Mesenchymal stem cell (in vitro differentiated cells and primary cell): ENCODE measurements at regions not wholly inside any gene's neighbourhood (a gene's known extent, or its start where the extent isn't known, plus 50 kb on each side); places are given as distances from the start of the nearest gene placed in this dataset.

ENCODE experiments used
- DNase-seq: peaks from one replicate; pipeline ENCODE4 v3.0.0-alpha.2; 2013
- H2AFZ ChIP-seq: one replicate; pipeline ENCODE4 v1.6.1; 2013; ENCODE audit warnings: low read depth, mild to moderate bottlenecking, control low read depth, inconsistent platforms, low read length, moderate library complexity
- H2AK5ac ChIP-seq: 2 replicates; pipeline ENCODE4 v1.6.1; 2013; ENCODE audit warnings: low read length, moderate library complexity, mild to moderate bottlenecking, inconsistent platforms; ENCODE audit not compliant: severe bottlenecking
- H2BK120ac ChIP-seq: one replicate; pipeline ENCODE4 v1.6.1; 2013; ENCODE audit warnings: low read depth, mild to moderate bottlenecking, inconsistent platforms, low read length, moderate library complexity
- H2BK12ac ChIP-seq, 2 experiments: one replicate each; pipeline ENCODE4 v1.6.1; 2013; ENCODE audit warnings: inconsistent platforms in 2 of 2, low read length in 2 of 2, mild to moderate bottlenecking in 2 of 2, moderate library complexity in 2 of 2, control low read depth in 1 of 2
- H2BK15ac ChIP-seq: one replicate; pipeline ENCODE4 v1.6.1; 2013; ENCODE audit warnings: mild to moderate bottlenecking, low read depth, inconsistent platforms; ENCODE audit not compliant: poor library complexity, severe bottlenecking
- H2BK5ac ChIP-seq: 2 replicates; pipeline ENCODE4 v1.6.1; 2013; ENCODE audit warnings: low read depth, mild to moderate bottlenecking, low read length, control low read depth, inconsistent platforms; ENCODE audit not compliant: poor library complexity, severe bottlenecking
- H3K14ac ChIP-seq, 2 experiments: one replicate each; pipeline ENCODE4 v1.6.1; 2013; ENCODE audit warnings: inconsistent platforms in 2 of 2, low read length in 2 of 2, control low read depth in 1 of 2, mild to moderate bottlenecking in 1 of 2, moderate library complexity in 1 of 2
- H3K18ac ChIP-seq, 2 experiments: one replicate each; pipeline ENCODE4 v1.6.1; 2013; ENCODE audit warnings: inconsistent platforms in 2 of 2, low read length in 2 of 2, control low read depth in 1 of 2, low read depth in 1 of 2, mild to moderate bottlenecking in 1 of 2
- H3K23ac ChIP-seq, 2 experiments: one replicate each; pipeline ENCODE4 v1.6.1; 2013; ENCODE audit warnings: inconsistent platforms in 2 of 2, low read length in 2 of 2, mild to moderate bottlenecking in 2 of 2, moderate library complexity in 2 of 2, control low read depth in 1 of 2
- H3K27ac ChIP-seq: 2 replicates; pipeline ENCODE4 v1.5.1; 2013; ENCODE audit warnings: mild to moderate bottlenecking, moderate library complexity, low read length, control low read depth, inconsistent platforms; ENCODE audit not compliant: poor library complexity, severe bottlenecking
- H3K27me3 ChIP-seq, 2 experiments: 2 replicates each; pipeline versions ENCODE4 v1.6.1 to v1.7.0; 2013; ENCODE audit warnings: low read length in 2 of 2, mild to moderate bottlenecking in 2 of 2, moderate library complexity in 2 of 2, control low read depth in 1 of 2, inconsistent platforms in 1 of 2; ENCODE audit not compliant: control insufficient read depth in 1 of 2, insufficient read depth in 1 of 2
- H3K36me3 ChIP-seq, 2 experiments: 2 replicates each; pipeline versions ENCODE4 v1.6.1 to v1.7.0; 2013; ENCODE audit warnings: low read length in 2 of 2, control low read depth in 1 of 2, inconsistent platforms in 1 of 2, low read depth in 1 of 2, mild to moderate bottlenecking in 1 of 2; ENCODE audit not compliant: insufficient read depth in 2 of 2, control insufficient read depth in 1 of 2
- H3K4ac ChIP-seq, 2 experiments: one replicate each; pipeline ENCODE4 v1.6.1; 2013; ENCODE audit warnings: inconsistent platforms in 2 of 2, low read length in 2 of 2, mild to moderate bottlenecking in 2 of 2, moderate library complexity in 2 of 2, control low read depth in 1 of 2, low read depth in 1 of 2
- H3K4me1 ChIP-seq: 2 replicates; pipeline ENCODE4 v1.6.1; 2013; ENCODE audit warnings: low read depth, low read length, control low read depth; ENCODE audit not compliant: control insufficient read depth, insufficient read depth
- H3K4me2 ChIP-seq: 2 replicates; pipeline ENCODE4 v1.6.1; 2013; ENCODE audit warnings: low read length, mild to moderate bottlenecking, inconsistent platforms; ENCODE audit not compliant: poor library complexity, severe bottlenecking
- H3K4me3 ChIP-seq, 2 experiments: 2 replicates each; pipeline versions ENCODE4 v1.5.1 to v1.7.0; 2013; ENCODE audit warnings: low read length in 2 of 2, mild to moderate bottlenecking in 2 of 2, control low read depth in 1 of 2, low read depth in 1 of 2; ENCODE audit not compliant: insufficient read depth in 1 of 2
- H3K79me1 ChIP-seq: replicated peaks from 2 replicates; pipeline ENCODE4 v1.6.1; 2013; ENCODE audit warnings: mild to moderate bottlenecking, control low read depth, low read length, inconsistent platforms; ENCODE audit not compliant: poor library complexity, severe bottlenecking
- H3K9ac ChIP-seq: 2 replicates; pipeline ENCODE4 v1.7.0; 2013; ENCODE audit warnings: mild to moderate bottlenecking, low read length, moderate library complexity
- H3K9me3 ChIP-seq: 2 replicates; pipeline ENCODE4 v1.7.0; 2013; ENCODE audit warnings: mild to moderate bottlenecking, low read length; ENCODE audit not compliant: control insufficient read depth
- H4K8ac ChIP-seq: one replicate; pipeline ENCODE4 v1.6.1; 2013; ENCODE audit warnings: inconsistent platforms, mild to moderate bottlenecking, low read length, moderate library complexity
- H4K91ac ChIP-seq: one replicate; pipeline ENCODE4 v1.6.1; 2013; ENCODE audit warnings: mild to moderate bottlenecking, low read length, inconsistent platforms
- WGBS: methylation state at CpG from one replicate; pipeline ENCODE4 v1.1.7; 2013; ENCODE audit warnings: mixed read lengths; 5-methylcytosine and 5-hydroxymethylcytosine counted together

GRCh38 chr13:50359041-50359367 is 343.8 kb downstream of the KCNRG start:
- Histone ChIP-seq H3K9me3 (no peaks in the 10 kb centered on the region), H2BK120ac (no peak overlapping the region)
- DNase-seq = no peak

GRCh38 chr13:50359779-50360178 is 344.5 kb downstream of the KCNRG start:
- no peak overlapping the region for H3K14ac ChIP-seq
- no peaks in the 10 kb centered on the region for H3K27me3 ChIP-seq
- H2BK5ac ChIP-seq = no peak overlapping the region
- 87% methylated on average over 8 of the region's 8 CpGs for WGBS
- H3K4me3 ChIP-seq = no peak overlapping the region
- no peaks in the 10 kb centered on the region for H3K9me3 ChIP-seq
- no peak overlapping the region for H2BK15ac ChIP-seq
- no peaks in the 10 kb centered on the region for H3K36me3 ChIP-seq
- H2BK120ac ChIP-seq = no peak overlapping the region
- H2AK5ac ChIP-seq = no peak overlapping the region
- H3K79me1 ChIP-seq = no peaks in the 10 kb centered on the region
- peaks cover 2% of the 10 kb centered on the region for H3K4me1 ChIP-seq
- H2BK12ac ChIP-seq = no peak overlapping the region
- H3K4ac ChIP-seq = no peak overlapping the region
- no peak overlapping the region for H3K9ac ChIP-seq
- H2AFZ ChIP-seq = no peak overlapping the region
- no peak for DNase-seq
- no peak overlapping the region for H3K23ac ChIP-seq
- H3K27ac ChIP-seq = no peak overlapping the region
- no peak overlapping the region for H4K8ac ChIP-seq
- H3K18ac ChIP-seq = no peak overlapping the region
- H4K91ac ChIP-seq = peak overlapping the region; percentile 6
- no peak overlapping the region for H3K4me2 ChIP-seq

More at GRCh38 chr13:50359041-50359367, 343.8 kb downstream of the KCNRG start:
- Histone ChIP-seq H3K4ac (no peak overlapping the region), H4K8ac (no peak overlapping the region), H3K27ac (no peak overlapping the region), H3K9ac (peak overlapping the region; percentile 74), H3K18ac (no peak overlapping the region), H2AFZ (no peak overlapping the region), H2BK5ac (no peak overlapping the region), H3K4me1 (peaks cover 2% of the 10 kb centered on the region), H3K23ac (no peak overlapping the region), H3K79me1 (no peaks in the 10 kb centered on the region), H3K4me2 (no peak overlapping the region), H3K27me3 (no peaks in the 10 kb centered on the region), H4K91ac (no peak overlapping the region), H3K4me3 (no peak overlapping the region), H3K36me3 (no peaks in the 10 kb centered on the region), H2BK15ac (no peak overlapping the region), H2AK5ac (no peak overlapping the region), H2BK12ac (no peak overlapping the region), H3K14ac (no peak overlapping the region)
- WGBS = 91% methylated on average over 1 of the region's 3 CpGs

GRCh38 chr13:50360637-50361036 is 345.4 kb downstream of the KCNRG start:
- 95% methylated on average over 2 of the region's 2 CpGs for WGBS
- no peak overlapping the region for H2BK120ac ChIP-seq
- no peak overlapping the region for H3K14ac ChIP-seq

GRCh38 chr13:50361282-50361681 is 346.0 kb downstream of the KCNRG start:
- no peak overlapping the region for H3K4ac ChIP-seq
- H2AK5ac ChIP-seq = no peak overlapping the region
- no peak overlapping the region for H3K27ac ChIP-seq
- H2BK12ac ChIP-seq = no peak overlapping the region
- H2BK120ac ChIP-seq = no peak overlapping the region
- no peak overlapping the region for H3K9ac ChIP-seq
- H3K18ac ChIP-seq = no peak overlapping the region
- H2AFZ ChIP-seq = no peak overlapping the region
- no peak overlapping the region for H2BK15ac ChIP-seq
- 79% methylated on average over 3 of the region's 3 CpGs for WGBS
- DNase-seq = no peak
- H4K8ac ChIP-seq = no peak overlapping the region
- H3K4me2 ChIP-seq = no peak overlapping the region
- no peaks in the 10 kb centered on the region for H3K79me1 ChIP-seq
- H3K4me1 ChIP-seq = peaks cover 3% of the 10 kb centered on the region
- H3K14ac ChIP-seq = no peak overlapping the region
- no peak overlapping the region for H3K23ac ChIP-seq
- no peak overlapping the region for H2BK5ac ChIP-seq
- no peaks in the 10 kb centered on the region for H3K9me3 ChIP-seq
- H3K27me3 ChIP-seq = no peaks in the 10 kb centered on the region
- no peaks in the 10 kb centered on the region for H3K36me3 ChIP-seq
- no peak overlapping the region for H3K4me3 ChIP-seq
- no peak overlapping the region for H4K91ac ChIP-seq

More at GRCh38 chr13:50360637-50361036, 345.4 kb downstream of the KCNRG start:
- H3K79me1 ChIP-seq = no peaks in the 10 kb centered on the region
- no peak overlapping the region for H2AFZ ChIP-seq
- H3K4me3 ChIP-seq = no peak overlapping the region
- H2BK12ac ChIP-seq = no peak overlapping the region
- H2AK5ac ChIP-seq = no peak overlapping the region
- H3K4ac ChIP-seq = no peak overlapping the region
- peaks cover 3% of the 10 kb centered on the region for H3K4me1 ChIP-seq
- H3K4me2 ChIP-seq = no peak overlapping the region
- no peaks in the 10 kb centered on the region for H3K9me3 ChIP-seq
- H3K27me3 ChIP-seq = no peaks in the 10 kb centered on the region
- no peak overlapping the region for H2BK5ac ChIP-seq
- H3K18ac ChIP-seq = no peak overlapping the region
- H3K23ac ChIP-seq = no peak overlapping the region
- no peak overlapping the region for H4K8ac ChIP-seq
- no peak for DNase-seq
- no peaks in the 10 kb centered on the region for H3K36me3 ChIP-seq
- H4K91ac ChIP-seq = no peak overlapping the region
- H3K9ac ChIP-seq = no peak overlapping the region
- H3K27ac ChIP-seq = no peak overlapping the region
- no peak overlapping the region for H2BK15ac ChIP-seq
